GM23338 (cell line): ENCODE measurements at regions not wholly inside any gene's neighbourhood (a gene's known extent, or its start where the extent isn't known, plus 50 kb on each side); places are given as distances from the start of the nearest gene placed in this dataset.
A peak's percentile ranks its signal among the peaks of the same experiment; 100 is the strongest.

Experiments used
- ATAC-seq: fragments of 200-7000 bp; cut with Tn5 transposase; 3 replicates; pipeline ENCODE4 v1.9.1; 2020
- DNase-seq: peaks from one replicate; pipeline ENCODE4 v3.0.0-alpha.2; 2015; ENCODE audit warnings: low spot score
- H2AFZ ChIP-seq: fragments of 200-600 bp; sonication (generic); 2 replicates; pipeline ENCODE4 v1.8.0; 2016; ENCODE audit warnings: antibody characterized with exemption, mild to moderate bottlenecking, moderate library complexity
- H3F3A ChIP-seq: fragments of 200-600 bp; sonication (generic); replicated peaks from 2 replicates; pipeline ENCODE4 v1.8.0; 2017; ENCODE audit warnings: antibody characterized with exemption, mixed run types, low read depth
- H3K27ac ChIP-seq: fragments of 200-600 bp; sonication (generic); 2 replicates; pipeline ENCODE4 v1.6.1; 2016; ENCODE audit warnings: low read depth
- H3K27me3 ChIP-seq: fragments of 200-600 bp; sonication (generic); 2 replicates; pipeline ENCODE4 v1.8.0; 2016; ENCODE audit warnings: mild to moderate bottlenecking, mixed run types, moderate library complexity; ENCODE audit not compliant: insufficient read depth
- H3K36me3 ChIP-seq: fragments of 200-600 bp; sonication (generic); 2 replicates; pipeline ENCODE4 v1.8.0; 2016; ENCODE audit warnings: mild to moderate bottlenecking; ENCODE audit not compliant: insufficient read depth
- H3K4me1 ChIP-seq: fragments of 200-600 bp; sonication (generic); 2 replicates; pipeline ENCODE4 v1.8.0; 2016; ENCODE audit warnings: mild to moderate bottlenecking, moderate library complexity; ENCODE audit not compliant: insufficient read depth
- H3K4me2 ChIP-seq: fragments of 200-600 bp; sonication (generic); 2 replicates; pipeline ENCODE4 v1.7.1; 2017; ENCODE audit warnings: mixed run types
- H3K4me3 ChIP-seq: fragments of 200-600 bp; sonication (generic); 2 replicates; pipeline ENCODE4 v1.6.1; 2016; ENCODE audit warnings: mixed run types
- H3K79me2 ChIP-seq: fragments of 200-600 bp; sonication (generic); replicated peaks from 2 replicates; pipeline ENCODE4 v1.8.0; 2017; ENCODE audit warnings: mild to moderate bottlenecking; ENCODE audit not compliant: insufficient read depth
- H3K9me2 ChIP-seq: fragments of 200-600 bp; sonication (generic); 2 replicates; pipeline ENCODE4 v1.8.0; 2017; ENCODE audit not compliant: insufficient read depth
- H4K20me1 ChIP-seq: fragments of 200-600 bp; sonication (generic); replicated peaks from 2 replicates; pipeline ENCODE4 v1.8.0; 2017; ENCODE audit warnings: mild to moderate bottlenecking; ENCODE audit not compliant: insufficient read depth
- H3K27ac Mint-ChIP-seq: 2 replicates; pipeline ENCODE4 v1.8.0; 2020; ENCODE audit warnings: inconsistent platforms, mild to moderate bottlenecking, moderate library complexity, mixed read lengths
- H3K27me3 Mint-ChIP-seq: 3 replicates; pipeline ENCODE4 v1.8.0; 2022; ENCODE audit warnings: low read depth, mild to moderate bottlenecking, moderate library complexity, mixed read lengths, inconsistent platforms; ENCODE audit not compliant: insufficient read depth, poor library complexity
- H3K36me3 Mint-ChIP-seq: 3 replicates; pipeline ENCODE4 v1.8.0; 2021; ENCODE audit warnings: low read depth, mild to moderate bottlenecking, inconsistent platforms, moderate library complexity, mixed read lengths
- H3K4me1 Mint-ChIP-seq: 3 replicates; pipeline ENCODE4 v1.8.0; 2020; ENCODE audit warnings: mild to moderate bottlenecking, inconsistent platforms, mixed read lengths
- H3K4me3 Mint-ChIP-seq: 3 replicates; pipeline ENCODE4 v1.8.0; 2021; ENCODE audit warnings: moderate library complexity, mild to moderate bottlenecking, inconsistent platforms, mixed read lengths
- H3K9me3 Mint-ChIP-seq: 3 replicates; pipeline ENCODE4 v1.8.0; 2020; ENCODE audit warnings: moderate library complexity, mild to moderate bottlenecking, inconsistent platforms, mixed read lengths
- CREB1 ChIP-seq: fragments of 250-450 bp; sonication (Bioruptor Pico); IDR thresholded peaks from 2 replicates; pipeline ENCODE4 v1.5.0; 2020; ENCODE audit warnings: low read depth, mild to moderate bottlenecking, moderate library complexity
- EZH2 ChIP-seq: fragments of 200-600 bp; sonication (generic); IDR thresholded peaks from one replicate; pipeline ENCODE4 v1.8.0; 2017; ENCODE audit warnings: antibody characterized with exemption, mild to moderate bottlenecking, low read depth; ENCODE audit not compliant: unreplicated experiment
- EZH2phosphoT487 ChIP-seq: fragments of 200-600 bp; sonication (generic); IDR thresholded peaks from one replicate; pipeline ENCODE4 v1.8.1; 2018; ENCODE audit warnings: antibody characterized with exemption; ENCODE audit not compliant: unreplicated experiment
- NANOG ChIP-seq: IDR thresholded peaks from 2 replicates; pipeline ENCODE4 v1.6.1; 2016; ENCODE audit warnings: antibody characterized with exemption, borderline replicate concordance
- POLR2AphosphoS5 ChIP-seq: IDR thresholded peaks from 2 replicates; pipeline ENCODE4 v1.6.1; 2016; ENCODE audit warnings: antibody characterized with exemption, low read depth
- STAT1 ChIP-seq: IDR thresholded peaks from one replicate; pipeline ENCODE4 v1.6.1; 2016; ENCODE audit warnings: antibody characterized with exemption; ENCODE audit not compliant: unreplicated experiment
- ZNF114 ChIP-seq: fragments of 250-450 bp; sonication (Bioruptor Pico); IDR thresholded peaks from 2 replicates; pipeline ENCODE4 v1.5.0; 2020; ENCODE audit warnings: mild to moderate bottlenecking, moderate library complexity
- ZNF331 ChIP-seq: fragments of 250-450 bp; sonication (Bioruptor Pico); IDR thresholded peaks from 2 replicates; pipeline ENCODE4 v1.5.0; 2020; ENCODE audit warnings: low read depth, mild to moderate bottlenecking, moderate library complexity
- TF ChIP-seq, protein P1 (sequence below): IDR thresholded peaks from 2 replicates; pipeline ENCODE4 v1.6.1; 2016; ENCODE audit warnings: antibody characterized with exemption
- TF ChIP-seq, protein P2 (sequence below): IDR thresholded peaks from one replicate; pipeline ENCODE4 v1.6.1; 2018; ENCODE audit warnings: antibody characterized with exemption; ENCODE audit not compliant: unreplicated experiment
- TF ChIP-seq, protein P3 (sequence below): fragments of 250-450 bp; sonication (Bioruptor Pico); IDR thresholded peaks from 2 replicates; pipeline ENCODE4 v1.5.0; 2020; ENCODE audit warnings: mild to moderate bottlenecking, moderate library complexity

DNA sequence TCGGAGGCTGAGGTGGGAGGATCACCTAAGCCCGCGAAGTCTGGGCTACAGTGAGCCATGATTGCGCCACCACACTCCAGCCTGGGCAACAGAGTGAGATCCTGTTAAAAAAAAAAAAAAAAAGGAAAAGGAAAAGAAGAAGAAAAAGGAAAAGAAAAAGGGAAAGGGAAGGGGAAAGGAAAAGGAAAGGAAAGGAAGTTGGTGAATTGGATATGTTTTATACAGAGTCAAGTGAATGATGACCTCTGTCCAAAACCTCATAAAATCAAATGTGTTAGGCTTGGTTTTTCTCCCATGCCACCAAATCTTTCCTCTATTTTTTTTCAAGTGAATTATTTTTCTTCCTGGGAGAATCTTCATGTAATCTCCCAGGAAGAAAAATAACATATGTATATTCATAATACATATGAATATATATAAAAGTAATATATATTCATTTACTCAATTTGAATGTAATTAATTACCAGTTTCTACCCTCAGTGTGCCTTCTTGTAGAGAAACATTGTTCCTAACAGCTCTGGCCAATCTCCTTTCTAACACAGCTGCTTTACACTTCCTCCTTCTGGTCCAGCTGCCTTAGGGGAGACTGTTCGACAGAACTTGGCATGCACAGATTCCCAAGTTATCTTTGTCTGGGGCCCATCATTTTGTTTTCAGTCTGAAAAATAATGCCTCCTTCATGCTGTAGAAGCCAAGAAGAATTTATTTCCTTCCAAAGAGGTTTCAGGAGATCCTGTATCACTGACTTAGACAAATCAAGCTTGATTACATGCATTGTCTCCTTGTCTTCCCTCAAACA is 111.9 kb downstream of the CCDC34 start (continued):
- TF ChIP-seq, protein P1, sequence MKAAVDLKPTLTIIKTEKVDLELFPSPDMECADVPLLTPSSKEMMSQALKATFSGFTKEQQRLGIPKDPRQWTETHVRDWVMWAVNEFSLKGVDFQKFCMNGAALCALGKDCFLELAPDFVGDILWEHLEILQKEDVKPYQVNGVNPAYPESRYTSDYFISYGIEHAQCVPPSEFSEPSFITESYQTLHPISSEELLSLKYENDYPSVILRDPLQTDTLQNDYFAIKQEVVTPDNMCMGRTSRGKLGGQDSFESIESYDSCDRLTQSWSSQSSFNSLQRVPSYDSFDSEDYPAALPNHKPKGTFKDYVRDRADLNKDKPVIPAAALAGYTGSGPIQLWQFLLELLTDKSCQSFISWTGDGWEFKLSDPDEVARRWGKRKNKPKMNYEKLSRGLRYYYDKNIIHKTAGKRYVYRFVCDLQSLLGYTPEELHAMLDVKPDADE, result no peak
- TF ChIP-seq ZNF331 (CRISPR knock-in tag) (no peak), POLR2AphosphoS5 (no peak)
- TF ChIP-seq, protein P2, sequence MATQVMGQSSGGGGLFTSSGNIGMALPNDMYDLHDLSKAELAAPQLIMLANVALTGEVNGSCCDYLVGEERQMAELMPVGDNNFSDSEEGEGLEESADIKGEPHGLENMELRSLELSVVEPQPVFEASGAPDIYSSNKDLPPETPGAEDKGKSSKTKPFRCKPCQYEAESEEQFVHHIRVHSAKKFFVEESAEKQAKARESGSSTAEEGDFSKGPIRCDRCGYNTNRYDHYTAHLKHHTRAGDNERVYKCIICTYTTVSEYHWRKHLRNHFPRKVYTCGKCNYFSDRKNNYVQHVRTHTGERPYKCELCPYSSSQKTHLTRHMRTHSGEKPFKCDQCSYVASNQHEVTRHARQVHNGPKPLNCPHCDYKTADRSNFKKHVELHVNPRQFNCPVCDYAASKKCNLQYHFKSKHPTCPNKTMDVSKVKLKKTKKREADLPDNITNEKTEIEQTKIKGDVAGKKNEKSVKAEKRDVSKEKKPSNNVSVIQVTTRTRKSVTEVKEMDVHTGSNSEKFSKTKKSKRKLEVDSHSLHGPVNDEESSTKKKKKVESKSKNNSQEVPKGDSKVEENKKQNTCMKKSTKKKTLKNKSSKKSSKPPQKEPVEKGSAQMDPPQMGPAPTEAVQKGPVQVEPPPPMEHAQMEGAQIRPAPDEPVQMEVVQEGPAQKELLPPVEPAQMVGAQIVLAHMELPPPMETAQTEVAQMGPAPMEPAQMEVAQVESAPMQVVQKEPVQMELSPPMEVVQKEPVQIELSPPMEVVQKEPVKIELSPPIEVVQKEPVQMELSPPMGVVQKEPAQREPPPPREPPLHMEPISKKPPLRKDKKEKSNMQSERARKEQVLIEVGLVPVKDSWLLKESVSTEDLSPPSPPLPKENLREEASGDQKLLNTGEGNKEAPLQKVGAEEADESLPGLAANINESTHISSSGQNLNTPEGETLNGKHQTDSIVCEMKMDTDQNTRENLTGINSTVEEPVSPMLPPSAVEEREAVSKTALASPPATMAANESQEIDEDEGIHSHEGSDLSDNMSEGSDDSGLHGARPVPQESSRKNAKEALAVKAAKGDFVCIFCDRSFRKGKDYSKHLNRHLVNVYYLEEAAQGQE, result no peak

DNA sequence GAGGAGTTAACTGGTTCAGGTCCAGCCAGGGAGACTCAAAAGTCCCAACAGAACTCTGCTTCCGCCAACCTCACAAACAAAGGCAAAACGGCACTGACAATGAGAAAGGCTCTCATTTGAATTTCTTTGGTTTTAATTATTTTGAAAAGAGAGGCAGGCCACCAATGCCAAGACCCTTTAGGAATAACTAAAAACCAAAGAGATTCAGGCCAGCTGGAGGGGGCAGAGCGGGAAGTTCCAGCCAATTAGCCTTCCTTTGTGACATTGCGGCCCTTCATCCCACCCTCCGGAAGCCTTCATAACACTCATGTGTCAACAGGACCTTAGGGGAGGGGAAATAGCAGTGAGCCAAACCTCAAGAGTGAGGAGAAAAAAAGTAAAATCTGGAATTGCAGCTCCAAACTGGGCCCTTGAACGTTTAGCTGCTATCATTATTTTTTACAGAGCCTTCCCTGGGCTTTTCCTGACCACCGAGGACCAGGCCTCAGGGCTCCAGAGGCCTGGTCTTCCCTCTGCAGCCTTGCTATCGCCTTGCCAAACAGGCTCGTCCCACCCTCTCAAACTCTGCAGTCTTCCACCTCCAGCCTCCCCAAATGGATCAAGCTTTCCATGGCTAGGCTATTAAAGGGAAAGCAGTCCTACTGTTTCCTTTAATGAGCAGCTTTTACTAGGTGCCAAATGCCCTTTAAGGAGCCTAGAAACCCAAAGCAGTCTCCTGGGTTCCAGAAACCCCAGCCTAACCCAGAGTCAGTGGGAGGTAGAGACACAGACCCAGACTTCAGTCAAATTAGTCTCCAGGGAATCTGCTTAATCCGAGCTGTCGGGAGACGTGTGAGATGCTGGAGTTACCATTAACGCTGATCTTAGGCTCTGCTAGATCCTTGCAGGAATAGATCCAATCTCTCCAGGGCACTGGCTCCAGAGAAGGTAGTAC is 114.2 kb downstream of the CCDC34 start:
- no peaks in the 10 kb centered on the region for H3K36me3 Mint-ChIP-seq
- peak overlapping the region; percentile 38 for H3K4me2 ChIP-seq
- H3K27ac Mint-ChIP-seq, result no peak overlapping the region
- ATAC-seq (peak; percentile 79), DNase-seq (peak; percentile 37)
- H3K4me1 Mint-ChIP-seq, result peaks cover 16% of the 10 kb centered on the region
- peak overlapping the region; percentile 61; the same call in 1 of the 2 replicates for H2AFZ ChIP-seq
- H3F3A ChIP-seq, result no peaks in the 10 kb centered on the region
- H3K9me2 ChIP-seq, result peaks cover 6% of the 10 kb centered on the region
- H3K4me1 ChIP-seq, result peaks cover 20% of the 10 kb centered on the region
- no peaks in the 10 kb centered on the region for H3K79me2 ChIP-seq
- H3K4me3 Mint-ChIP-seq, result no peak overlapping the region
- H3K36me3 ChIP-seq, result peaks cover 11% of the 10 kb centered on the region; the same call in 1 of the 2 replicates
- H3K4me3 ChIP-seq, result no peak overlapping the region
- H3K27me3 Mint-ChIP-seq, result peaks cover 3% of the 10 kb centered on the region
- H3K27ac ChIP-seq, result peak overlapping the region; percentile 74
- H3K9me3 Mint-ChIP-seq, result no peaks in the 10 kb centered on the region; the same call in 2 of the 3 replicates
- no peaks in the 10 kb centered on the region for H3K27me3 ChIP-seq
- H4K20me1 ChIP-seq, result no peaks in the 10 kb centered on the region
- TF ChIP-seq STAT1 (no peak), ZNF114 (CRISPR knock-in tag) (no peak), EZH2 (no peak), NANOG (no peak), EZH2phosphoT487 (no peak), CREB1 (CRISPR knock-in tag) (no peak)
- TF ChIP-seq, protein P3, sequence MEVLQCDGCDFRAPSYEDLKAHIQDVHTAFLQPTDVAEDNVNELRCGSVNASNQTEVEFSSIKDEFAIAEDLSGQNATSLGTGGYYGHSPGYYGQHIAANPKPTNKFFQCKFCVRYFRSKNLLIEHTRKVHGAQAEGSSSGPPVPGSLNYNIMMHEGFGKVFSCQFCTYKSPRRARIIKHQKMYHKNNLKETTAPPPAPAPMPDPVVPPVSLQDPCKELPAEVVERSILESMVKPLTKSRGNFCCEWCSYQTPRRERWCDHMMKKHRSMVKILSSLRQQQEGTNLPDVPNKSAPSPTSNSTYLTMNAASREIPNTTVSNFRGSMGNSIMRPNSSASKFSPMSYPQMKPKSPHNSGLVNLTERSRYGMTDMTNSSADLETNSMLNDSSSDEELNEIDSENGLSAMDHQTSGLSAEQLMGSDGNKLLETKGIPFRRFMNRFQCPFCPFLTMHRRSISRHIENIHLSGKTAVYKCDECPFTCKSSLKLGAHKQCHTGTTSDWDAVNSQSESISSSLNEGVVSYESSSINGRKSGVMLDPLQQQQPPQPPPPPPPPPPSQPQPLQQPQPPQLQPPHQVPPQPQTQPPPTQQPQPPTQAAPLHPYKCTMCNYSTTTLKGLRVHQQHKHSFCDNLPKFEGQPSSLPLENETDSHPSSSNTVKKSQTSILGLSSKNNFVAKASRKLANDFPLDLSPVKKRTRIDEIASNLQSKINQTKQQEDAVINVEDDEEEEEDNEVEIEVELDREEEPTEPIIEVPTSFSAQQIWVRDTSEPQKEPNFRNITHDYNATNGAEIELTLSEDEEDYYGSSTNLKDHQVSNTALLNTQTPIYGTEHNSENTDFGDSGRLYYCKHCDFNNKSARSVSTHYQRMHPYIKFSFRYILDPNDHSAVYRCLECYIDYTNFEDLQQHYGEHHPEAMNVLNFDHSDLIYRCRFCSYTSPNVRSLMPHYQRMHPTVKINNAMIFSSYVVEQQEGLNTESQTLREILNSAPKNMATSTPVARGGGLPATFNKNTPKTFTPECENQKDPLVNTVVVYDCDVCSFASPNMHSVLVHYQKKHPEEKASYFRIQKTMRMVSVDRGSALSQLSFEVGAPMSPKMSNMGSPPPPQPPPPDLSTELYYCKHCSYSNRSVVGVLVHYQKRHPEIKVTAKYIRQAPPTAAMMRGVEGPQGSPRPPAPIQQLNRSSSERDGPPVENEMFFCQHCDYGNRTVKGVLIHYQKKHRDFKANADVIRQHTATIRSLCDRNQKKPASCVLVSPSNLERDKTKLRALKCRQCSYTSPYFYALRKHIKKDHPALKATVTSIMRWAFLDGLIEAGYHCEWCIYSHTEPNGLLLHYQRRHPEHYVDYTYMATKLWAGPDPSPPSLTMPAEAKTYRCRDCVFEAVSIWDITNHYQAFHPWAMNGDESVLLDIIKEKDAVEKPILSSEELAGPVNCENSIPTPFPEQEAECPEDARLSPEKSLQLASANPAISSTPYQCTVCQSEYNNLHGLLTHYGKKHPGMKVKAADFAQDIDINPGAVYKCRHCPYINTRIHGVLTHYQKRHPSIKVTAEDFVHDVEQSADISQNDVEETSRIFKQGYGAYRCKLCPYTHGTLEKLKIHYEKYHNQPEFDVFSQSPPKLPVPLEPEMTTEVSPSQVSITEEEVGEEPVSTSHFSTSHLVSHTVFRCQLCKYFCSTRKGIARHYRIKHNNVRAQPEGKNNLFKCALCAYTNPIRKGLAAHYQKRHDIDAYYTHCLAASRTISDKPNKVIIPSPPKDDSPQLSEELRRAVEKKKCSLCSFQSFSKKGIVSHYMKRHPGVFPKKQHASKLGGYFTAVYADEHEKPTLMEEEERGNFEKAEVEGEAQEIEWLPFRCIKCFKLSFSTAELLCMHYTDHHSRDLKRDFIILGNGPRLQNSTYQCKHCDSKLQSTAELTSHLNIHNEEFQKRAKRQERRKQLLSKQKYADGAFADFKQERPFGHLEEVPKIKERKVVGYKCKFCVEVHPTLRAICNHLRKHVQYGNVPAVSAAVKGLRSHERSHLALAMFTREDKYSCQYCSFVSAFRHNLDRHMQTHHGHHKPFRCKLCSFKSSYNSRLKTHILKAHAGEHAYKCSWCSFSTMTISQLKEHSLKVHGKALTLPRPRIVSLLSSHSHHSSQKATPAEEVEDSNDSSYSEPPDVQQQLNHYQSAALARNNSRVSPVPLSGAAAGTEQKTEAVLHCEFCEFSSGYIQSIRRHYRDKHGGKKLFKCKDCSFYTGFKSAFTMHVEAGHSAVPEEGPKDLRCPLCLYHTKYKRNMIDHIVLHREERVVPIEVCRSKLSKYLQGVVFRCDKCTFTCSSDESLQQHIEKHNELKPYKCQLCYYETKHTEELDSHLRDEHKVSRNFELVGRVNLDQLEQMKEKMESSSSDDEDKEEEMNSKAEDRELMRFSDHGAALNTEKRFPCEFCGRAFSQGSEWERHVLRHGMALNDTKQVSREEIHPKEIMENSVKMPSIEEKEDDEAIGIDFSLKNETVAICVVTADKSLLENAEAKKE (CRISPR knock-in tag), result no peak
